MCF 10A (cell line): ENCODE measurements at regions not wholly inside any gene's neighbourhood (a gene's known extent, or its start where the extent isn't known, plus 50 kb on each side); places are given as distances from the start of the nearest gene placed in this dataset.
"Not testable (repeated sequence)": the region's sequence is repeated elsewhere in the genome, so short reads cannot be mapped to it uniquely, and the experiment has no call there.

ENCODE experiments used
- BruUV-seq: library from RNA; stranded (reverse); fragments of 400-500 nt; replicated peaks from 2 replicates; lab custom pipeline; 2021; lab: Mats Ljungman, UMichigan
- CTCF ChIA-PET: fragments of 300-600 bp; sonication (Branson Sonifier 250); formaldehyde crosslinking; extraction: SDS; loops from one replicate; lab custom pipeline; 2021; ENCODE audit warnings: antibody characterized with exemption, inconsistent platforms; lab: Yijun Ruan, JAX
- POLR2A ChIA-PET: fragments of 300-600, 350-650 bp; sonication (Branson Sonifier 250); formaldehyde crosslinking; extraction: SDS; loops from one replicate; lab custom pipeline; 2020; ENCODE audit warnings: antibody characterized with exemption, inconsistent platforms; lab: Yijun Ruan, JAX
- DNase-seq: peaks from one replicate; pipeline ENCODE4 v3.0.0-alpha.2; 2018; ENCODE audit not compliant: unreplicated experiment
- H3K27ac Mint-ChIP-seq: one replicate; pipeline ENCODE4 v1.8.0; 2022; ENCODE audit warnings: mild to moderate bottlenecking, low read depth, mixed read lengths; ENCODE audit not compliant: unreplicated experiment
- H3K27me3 Mint-ChIP-seq: one replicate; pipeline ENCODE4 v1.8.0; 2022; ENCODE audit warnings: mixed read lengths; ENCODE audit not compliant: insufficient read depth, unreplicated experiment
- H3K36me3 Mint-ChIP-seq: one replicate; pipeline ENCODE4 v1.8.0; 2022; ENCODE audit warnings: mild to moderate bottlenecking, moderate library complexity, mixed read lengths; ENCODE audit not compliant: insufficient read depth, unreplicated experiment
- H3K4me1 Mint-ChIP-seq: one replicate; pipeline ENCODE4 v1.8.0; 2022; ENCODE audit warnings: mixed read lengths; ENCODE audit not compliant: insufficient read depth, unreplicated experiment
- H3K4me3 Mint-ChIP-seq: one replicate; pipeline ENCODE4 v1.8.0; 2022; ENCODE audit warnings: mild to moderate bottlenecking, moderate library complexity, mixed read lengths; ENCODE audit not compliant: unreplicated experiment
- H3K9me3 Mint-ChIP-seq: one replicate; pipeline ENCODE4 v1.8.0; 2022; ENCODE audit warnings: mixed read lengths; ENCODE audit not compliant: unreplicated experiment
- intact Hi-C: fragments of 100-400 bp; cut with micrococcal nuclease; formaldehyde crosslinking; loops from 2 replicates; pipeline ENCODE4 v1.14.1; 2022
- TF ChIP-seq, protein P1 (sequence below): fragments of 200-600 bp; IDR thresholded peaks from one replicate; pipeline ENCODE4 v1.8.0; 2022; ENCODE audit warnings: antibody characterized with exemption, mild to moderate bottlenecking; ENCODE audit not compliant: unreplicated experiment

GRCh38 chr16:87033541-87034300 is 283.5 kb downstream of the C16orf95 start:
- TF ChIP-seq, protein P1, sequence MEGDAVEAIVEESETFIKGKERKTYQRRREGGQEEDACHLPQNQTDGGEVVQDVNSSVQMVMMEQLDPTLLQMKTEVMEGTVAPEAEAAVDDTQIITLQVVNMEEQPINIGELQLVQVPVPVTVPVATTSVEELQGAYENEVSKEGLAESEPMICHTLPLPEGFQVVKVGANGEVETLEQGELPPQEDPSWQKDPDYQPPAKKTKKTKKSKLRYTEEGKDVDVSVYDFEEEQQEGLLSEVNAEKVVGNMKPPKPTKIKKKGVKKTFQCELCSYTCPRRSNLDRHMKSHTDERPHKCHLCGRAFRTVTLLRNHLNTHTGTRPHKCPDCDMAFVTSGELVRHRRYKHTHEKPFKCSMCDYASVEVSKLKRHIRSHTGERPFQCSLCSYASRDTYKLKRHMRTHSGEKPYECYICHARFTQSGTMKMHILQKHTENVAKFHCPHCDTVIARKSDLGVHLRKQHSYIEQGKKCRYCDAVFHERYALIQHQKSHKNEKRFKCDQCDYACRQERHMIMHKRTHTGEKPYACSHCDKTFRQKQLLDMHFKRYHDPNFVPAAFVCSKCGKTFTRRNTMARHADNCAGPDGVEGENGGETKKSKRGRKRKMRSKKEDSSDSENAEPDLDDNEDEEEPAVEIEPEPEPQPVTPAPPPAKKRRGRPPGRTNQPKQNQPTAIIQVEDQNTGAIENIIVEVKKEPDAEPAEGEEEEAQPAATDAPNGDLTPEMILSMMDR: no peak
- BruUV-seq: no TSS peak
- no peaks in the 10 kb centered on the region for H3K36me3 Mint-ChIP-seq
- H3K9me3 Mint-ChIP-seq: no peaks in the 10 kb centered on the region
- DNase-seq: no peak
- intact Hi-C loops: no loop called here
- POLR2A ChIA-PET: no interaction called here
- no peaks in the 10 kb centered on the region for H3K4me1 Mint-ChIP-seq
- CTCF ChIA-PET: interaction anchor here (0.6 kb wide), 1 partner anchor 273 kb away, joined by 3 read pairs; no protein-coding TSS in a partner anchor
- no peak overlapping the region for H3K4me3 Mint-ChIP-seq
- no peak overlapping the region for H3K27ac Mint-ChIP-seq
- no peaks in the 10 kb centered on the region for H3K27me3 Mint-ChIP-seq

DNA sequence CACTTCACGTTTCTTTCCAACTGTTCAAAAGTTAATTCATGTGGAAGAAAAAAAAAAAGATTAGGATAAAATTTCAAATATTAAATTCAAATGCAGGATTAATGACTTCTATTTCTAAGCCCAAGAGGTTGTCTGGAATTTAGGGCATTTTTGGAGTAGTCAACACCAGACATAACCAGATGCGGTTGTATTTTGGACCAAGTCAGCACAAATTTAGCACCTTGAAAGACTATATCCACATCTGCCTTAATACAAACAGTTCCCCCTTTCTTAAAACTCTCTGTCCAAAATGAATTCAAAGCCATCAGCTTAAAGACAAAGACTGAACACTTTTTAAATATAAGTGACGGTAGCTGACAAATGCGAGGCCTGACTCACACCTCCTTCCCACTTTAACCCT is 282.9 kb downstream of the C16orf95 start:
- H3K4me3 Mint-ChIP-seq: no peak overlapping the region
- no TSS peak for BruUV-seq
- intact Hi-C loops: no loop called here
- no peak overlapping the region for H3K27ac Mint-ChIP-seq
- no peaks in the 10 kb centered on the region for H3K4me1 Mint-ChIP-seq
- POLR2A ChIA-PET: no interaction called here
- no peaks in the 10 kb centered on the region for H3K36me3 Mint-ChIP-seq
- TF ChIP-seq, protein P1: no peak
- no peak for DNase-seq
- H3K9me3 Mint-ChIP-seq: no peaks in the 10 kb centered on the region
- no peaks in the 10 kb centered on the region for H3K27me3 Mint-ChIP-seq
- CTCF ChIA-PET: interaction anchor here (0.6 kb wide), 1 partner anchor 273 kb away, joined by 3 read pairs; no protein-coding TSS in a partner anchor

DNA sequence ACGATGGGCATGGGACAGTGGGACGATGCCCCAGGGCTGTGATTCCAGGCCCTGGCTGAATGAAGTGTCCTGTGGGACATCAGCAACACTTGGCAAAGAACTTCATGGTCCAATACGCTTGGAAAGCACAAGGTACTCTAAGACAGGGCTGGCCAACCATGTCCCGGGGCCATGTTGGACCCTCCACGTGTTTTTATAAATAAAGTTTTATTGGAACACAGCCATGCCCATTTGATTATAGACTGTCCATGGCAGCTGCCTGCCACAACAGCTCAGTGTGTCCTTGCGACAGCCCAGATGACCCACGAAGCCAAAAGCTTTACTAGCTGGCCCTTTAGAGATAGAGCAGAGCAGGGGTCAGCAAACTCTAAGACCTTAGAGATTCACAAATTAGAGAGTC is 282.1 kb downstream of the C16orf95 start:
- BruUV-seq: no TSS peak
- H3K36me3 Mint-ChIP-seq: no peaks in the 10 kb centered on the region
- H3K27me3 Mint-ChIP-seq: no peaks in the 10 kb centered on the region
- no peaks in the 10 kb centered on the region for H3K9me3 Mint-ChIP-seq
- no peaks in the 10 kb centered on the region for H3K4me1 Mint-ChIP-seq
- H3K27ac Mint-ChIP-seq: no peak overlapping the region
- intact Hi-C loops: no loop called here
- ChIA-PET POLR2A (interaction anchor here (0.7 kb wide), 1 partner anchor 16 kb away, joined by 3 read pairs; no protein-coding TSS in a partner anchor), CTCF (no interaction called here)
- no peak for DNase-seq
- TF ChIP-seq, protein P1: no peak
- H3K4me3 Mint-ChIP-seq: no peak overlapping the region

GRCh38 chr16:87037012-87037411 is 280.2 kb downstream of the C16orf95 start:
- CTCF ChIA-PET: no interaction called here
- POLR2A ChIA-PET: no interaction called here
- Mint-ChIP-seq H3K27ac (no peak overlapping the region), H3K9me3 (no peaks in the 10 kb centered on the region), H3K4me1 (no peaks in the 10 kb centered on the region), H3K36me3 (no peaks in the 10 kb centered on the region), H3K4me3 (no peak overlapping the region), H3K27me3 (no peaks in the 10 kb centered on the region)
- DNase-seq: no peak
- BruUV-seq: no TSS peak
- TF ChIP-seq, protein P1: no peak
- intact Hi-C loops: no loop called here

DNA sequence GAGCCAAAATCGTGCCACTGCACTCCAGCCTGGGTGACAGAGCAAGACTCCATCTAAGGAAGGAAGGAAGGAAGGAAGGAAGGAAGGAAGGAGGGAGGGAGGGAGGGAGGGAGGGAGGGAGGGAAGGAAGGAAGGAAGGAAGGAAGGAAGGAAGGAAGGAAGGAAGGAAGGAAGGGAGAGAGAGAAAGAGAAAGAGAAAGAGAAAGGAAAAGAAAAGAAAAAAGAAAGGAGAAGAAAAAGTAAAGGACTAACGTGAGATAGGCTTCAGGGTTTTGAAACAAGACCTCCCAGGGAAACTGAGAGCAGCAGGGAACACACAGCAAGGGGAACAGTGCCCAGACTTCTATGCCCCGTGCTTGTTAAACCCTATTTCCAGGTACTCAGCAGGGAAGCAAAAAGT is 278.7 kb downstream of the C16orf95 start:
- intact Hi-C loops, H3K4me3 Mint-ChIP-seq, H3K27ac Mint-ChIP-seq, H3K4me1 Mint-ChIP-seq, H3K27me3 Mint-ChIP-seq, H3K9me3 Mint-ChIP-seq, POLR2A ChIA-PET, DNase-seq, BruUV-seq, H3K36me3 Mint-ChIP-seq: not testable (repeated sequence)
- CTCF ChIA-PET: interaction anchor here (1.6 kb wide), 1 partner anchor 24 kb away, joined by 3 read pairs; no protein-coding TSS in a partner anchor
